ENCODE measurements at regions not wholly inside any gene's neighbourhood (a gene's known extent, or its start where the extent isn't known, plus 50 kb on each side); places are given as distances from the start of the nearest gene placed in this dataset.

DNA sequence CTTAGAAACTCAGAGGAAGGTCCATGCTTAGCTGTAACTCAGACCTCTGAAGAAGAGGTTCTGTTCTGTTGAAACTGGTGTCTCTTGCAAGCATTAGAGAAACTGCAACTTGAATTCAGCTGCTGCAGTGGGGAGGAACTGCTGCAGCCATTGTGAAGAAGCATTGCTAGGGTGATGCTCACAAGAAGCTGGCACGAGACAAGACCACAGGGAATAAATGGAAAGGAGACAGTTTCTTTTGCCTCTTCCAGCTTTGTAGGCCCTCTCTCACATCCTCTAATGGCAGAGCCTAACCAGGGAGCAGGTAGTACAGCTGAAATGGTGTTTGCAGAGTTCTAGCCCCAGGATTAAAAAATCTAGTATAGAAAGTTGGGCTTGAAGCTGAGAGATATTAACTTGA, 148.0 kb upstream of the DMAC1 start:
- no peak for TF ChIP-seq GATA3 (IDR thresholded peaks at IDR 0.05; ENCODE audit: low read depth, low read length)
- TF ChIP-seq GATA2 (IDR thresholded peaks at IDR 0.05; ENCODE audit: low read depth, low read length) = no peak

Measured in SH-SY5Y (cell line).